HG03378 (cell line): ENCODE measurements at regions not wholly inside any gene's neighbourhood (a gene's known extent, or its start where the extent isn't known, plus 50 kb on each side); places are given as distances from the start of the nearest gene placed in this dataset.

ENCODE experiments used
- ATAC-seq: cut with Tn5 transposase; IDR thresholded peaks from one replicate; pipeline ENCODE4 v1.9.1; 2021; ENCODE audit warnings: mild to moderate bottlenecking, moderate library complexity; ENCODE audit not compliant: unreplicated experiment

- no peak for ATAC-seq
Measured at GRCh38 chr17:15112846-15113617, 152.1 kb downstream of the PMP22 start.

- no peak for ATAC-seq
Measured at GRCh38 chr17:15109608-15110007, 155.5 kb downstream of the PMP22 start.

- no peak for ATAC-seq
Measured at GRCh38 chr17:15108992-15109391, 156.1 kb downstream of the PMP22 start.

GRCh38 chr17:15106540-15106939, 158.6 kb downstream of the PMP22 start:
- no peak for ATAC-seq

- ATAC-seq, result no peak
Measured at GRCh38 chr17:15103785-15104184, 161.3 kb downstream of the PMP22 start.

GRCh38 chr17:15101175-15101574, 164.0 kb downstream of the PMP22 start:
- ATAC-seq, result no peak

- ATAC-seq, result no peak
Measured at GRCh38 chr17:15096511-15096910, 168.6 kb downstream of the PMP22 start.

- ATAC-seq, result no peak
Measured at GRCh38 chr17:15095935-15096334, 169.2 kb downstream of the PMP22 start.

GRCh38 chr17:15092762-15093161, 172.4 kb downstream of the PMP22 start:
- no peak for ATAC-seq

GRCh38 chr17:15092261-15092660, 172.9 kb downstream of the PMP22 start:
- no peak for ATAC-seq

GRCh38 chr17:15091825-15092224, 173.3 kb downstream of the PMP22 start:
- ATAC-seq, result no peak

GRCh38 chr17:15090533-15090932, 174.6 kb downstream of the PMP22 start:
- no peak for ATAC-seq

GRCh38 chr17:15087946-15088345, 177.2 kb downstream of the PMP22 start:
- ATAC-seq, result no peak

- ATAC-seq, result no peak
Measured at GRCh38 chr17:15086776-15087295, 178.3 kb downstream of the PMP22 start.

GRCh38 chr17:15085890-15086677, 179.0 kb downstream of the PMP22 start:
- no peak for ATAC-seq

GRCh38 chr17:15083225-15083624, 181.9 kb downstream of the PMP22 start:
- ATAC-seq, result no peak

GRCh38 chr17:15081008-15081407, 184.1 kb downstream of the PMP22 start:
- no peak for ATAC-seq

GRCh38 chr17:15078570-15078969, 186.6 kb downstream of the PMP22 start:
- no peak for ATAC-seq

- ATAC-seq, result no peak
Measured at GRCh38 chr17:15076991-15077663, 188.0 kb downstream of the PMP22 start.

GRCh38 chr17:15051933-15052332, 213.2 kb downstream of the PMP22 start:
- no peak for ATAC-seq

- ATAC-seq, result no peak
Measured at GRCh38 chr17:15049795-15050160, 215.3 kb downstream of the PMP22 start.
